ENCODE measurements at regions not wholly inside any gene's neighbourhood (a gene's known extent, or its start where the extent isn't known, plus 50 kb on each side); places are given as distances from the start of the nearest gene placed in this dataset.

GRCh38 chr5:117945258-117945657 lies 1043.1 kb downstream of the DTWD2 start:
- H3K4me3 ChIP-seq (ENCODE audit: low read depth, low read length), result no peak overlapping the region
- DNase-seq (ENCODE audit: low read depth), result no peak

GRCh38 chr5:117943541-117943940 lies 1044.8 kb downstream of the DTWD2 start:
- DNase-seq (ENCODE audit: low read depth), result no peak
- H3K4me3 ChIP-seq (ENCODE audit: low read depth, low read length), result no peak overlapping the region

GRCh38 chr5:117942861-117943519 lies 1045.4 kb downstream of the DTWD2 start:
- no peak overlapping the region for H3K4me3 ChIP-seq (ENCODE audit: low read depth, low read length)
- DNase-seq (ENCODE audit: low read depth), result no peak

- H3K4me3 ChIP-seq (ENCODE audit: low read depth, low read length), result no peak overlapping the region
- DNase-seq (ENCODE audit: low read depth), result no peak
Observed at GRCh38 chr5:117893211-117893610, 1095.1 kb downstream of the DTWD2 start.

GRCh38 chr5:117892360-117892759 lies 1096.0 kb downstream of the DTWD2 start:
- no peak overlapping the region for H3K4me3 ChIP-seq (ENCODE audit: low read depth, low read length)

GRCh38 chr5:117889596-117889995 lies 1098.8 kb downstream of the DTWD2 start:
- H3K4me3 ChIP-seq (ENCODE audit: low read depth, low read length), result no peak overlapping the region
- no peak for DNase-seq (ENCODE audit: low read depth)

More at GRCh38 chr5:117892360-117892759, 1096.0 kb downstream of the DTWD2 start:
- DNase-seq (ENCODE audit: low read depth), result no peak

- DNase-seq (ENCODE audit: low read depth), result no peak
- H3K4me3 ChIP-seq (ENCODE audit: low read depth, low read length), result no peak overlapping the region
Observed at GRCh38 chr5:117888688-117889087, 1099.7 kb downstream of the DTWD2 start.

- H3K4me3 ChIP-seq (ENCODE audit: low read depth, low read length), result no peak overlapping the region
- DNase-seq (ENCODE audit: low read depth), result no peak
Observed at GRCh38 chr5:117881426-117882230, 1106.7 kb downstream of the DTWD2 start.

GRCh38 chr5:117880932-117881331 lies 1107.4 kb downstream of the DTWD2 start:
- H3K4me3 ChIP-seq (ENCODE audit: low read depth, low read length), result no peak overlapping the region
- DNase-seq (ENCODE audit: low read depth), result no peak

- no peak for DNase-seq (ENCODE audit: low read depth)
- no peak overlapping the region for H3K4me3 ChIP-seq (ENCODE audit: low read depth, low read length)
Observed at GRCh38 chr5:117877731-117878130, 1110.6 kb downstream of the DTWD2 start.

- DNase-seq (ENCODE audit: low read depth), result no peak
- no peak overlapping the region for H3K4me3 ChIP-seq (ENCODE audit: low read depth, low read length)
Observed at GRCh38 chr5:117872798-117873368, 1115.5 kb downstream of the DTWD2 start.

- no peak for DNase-seq (ENCODE audit: low read depth)
- no peak overlapping the region for H3K4me3 ChIP-seq (ENCODE audit: low read depth, low read length)
Observed at GRCh38 chr5:117869596-117869995, 1118.8 kb downstream of the DTWD2 start.

GRCh38 chr5:117863586-117864296 lies 1124.6 kb downstream of the DTWD2 start:
- no peak overlapping the region for H3K4me3 ChIP-seq (ENCODE audit: low read depth, low read length)

GRCh38 chr5:117860550-117860949 lies 1127.8 kb downstream of the DTWD2 start:
- H3K4me3 ChIP-seq (ENCODE audit: low read depth, low read length), result no peak overlapping the region

More at GRCh38 chr5:117863586-117864296, 1124.6 kb downstream of the DTWD2 start:
- DNase-seq (ENCODE audit: low read depth), result no peak

GRCh38 chr5:117859176-117859575 lies 1129.2 kb downstream of the DTWD2 start:
- DNase-seq (ENCODE audit: low read depth), result no peak

More at GRCh38 chr5:117860550-117860949, 1127.8 kb downstream of the DTWD2 start:
- DNase-seq (ENCODE audit: low read depth), result no peak

GRCh38 chr5:117856713-117857112 lies 1131.6 kb downstream of the DTWD2 start:
- no peak overlapping the region for H3K4me3 ChIP-seq (ENCODE audit: low read depth, low read length)
- DNase-seq (ENCODE audit: low read depth), result no peak

More at GRCh38 chr5:117859176-117859575, 1129.2 kb downstream of the DTWD2 start:
- H3K4me3 ChIP-seq (ENCODE audit: low read depth, low read length), result no peak overlapping the region

- no peak for DNase-seq (ENCODE audit: low read depth)
- H3K4me3 ChIP-seq (ENCODE audit: low read depth, low read length), result no peak overlapping the region
Observed at GRCh38 chr5:117837786-117838185, 1150.6 kb downstream of the DTWD2 start.

- no peak overlapping the region for H3K4me3 ChIP-seq (ENCODE audit: low read depth, low read length)
- no peak for DNase-seq (ENCODE audit: low read depth)
Observed at GRCh38 chr5:117833691-117834090, 1154.7 kb downstream of the DTWD2 start.

GRCh38 chr5:117829646-117830045 lies 1158.7 kb downstream of the DTWD2 start:
- no peak overlapping the region for H3K4me3 ChIP-seq (ENCODE audit: low read depth, low read length)
- DNase-seq (ENCODE audit: low read depth), result no peak

- no peak overlapping the region for H3K4me3 ChIP-seq (ENCODE audit: low read depth, low read length)
- DNase-seq (ENCODE audit: low read depth), result no peak
Observed at GRCh38 chr5:117813850-117814249, 1174.5 kb downstream of the DTWD2 start.
